H9 (cell line): ENCODE measurements at regions not wholly inside any gene's neighbourhood (a gene's known extent, or its start where the extent isn't known, plus 50 kb on each side); places are given as distances from the start of the nearest gene placed in this dataset.

Experiments used
- DNase-seq: peaks from one replicate; pipeline ENCODE4 v3.0.0-alpha.2; 2017
- H2AFZ ChIP-seq: one replicate; pipeline ENCODE4 v1.6.1; 2013; ENCODE audit warnings: mild to moderate bottlenecking, low read length, control low read depth, moderate library complexity
- H2AK5ac ChIP-seq: 2 replicates; pipeline ENCODE4 v1.6.1; 2013; ENCODE audit warnings: low read length, control low read depth, mixed read lengths; ENCODE audit not compliant: insufficient read length
- H2BK120ac ChIP-seq: one replicate; pipeline ENCODE4 v1.6.1; 2013; ENCODE audit warnings: low read depth, mild to moderate bottlenecking, low read length, control low read depth, inconsistent platforms; ENCODE audit not compliant: poor library complexity, severe bottlenecking
- H2BK12ac ChIP-seq: 2 replicates; pipeline ENCODE4 v1.6.1; 2013; ENCODE audit warnings: low read length, control low read depth, mixed read lengths, low read depth; ENCODE audit not compliant: insufficient read length
- H2BK15ac ChIP-seq: 2 replicates; pipeline ENCODE4 v1.6.1; 2013; ENCODE audit warnings: low read depth, low read length, control low read depth
- H2BK20ac ChIP-seq: one replicate; pipeline ENCODE4 v1.6.1; 2013; ENCODE audit warnings: low read depth, mild to moderate bottlenecking, low read length, control low read depth, inconsistent platforms; ENCODE audit not compliant: poor library complexity, severe bottlenecking
- H2BK5ac ChIP-seq: 2 replicates; pipeline ENCODE4 v1.6.1; 2013; ENCODE audit warnings: low read length, control low read depth, mixed read lengths; ENCODE audit not compliant: insufficient read length
- H3K14ac ChIP-seq: 2 replicates; pipeline ENCODE4 v1.6.1; 2013; ENCODE audit warnings: low read length, control low read depth; ENCODE audit not compliant: insufficient read depth
- H3K18ac ChIP-seq: 2 replicates; pipeline ENCODE4 v1.6.1; 2013; ENCODE audit warnings: low read depth, mild to moderate bottlenecking, mixed read lengths, low read length, control low read depth; ENCODE audit not compliant: insufficient read length
- H3K23ac ChIP-seq: 2 replicates; pipeline ENCODE4 v1.6.1; 2013; ENCODE audit warnings: low read length, control low read depth, mixed read lengths, low read depth; ENCODE audit not compliant: insufficient read length
- H3K23me2 ChIP-seq: 2 replicates; pipeline ENCODE4 v1.6.1; 2013; ENCODE audit warnings: low read depth, mild to moderate bottlenecking, mixed read lengths, low read length, control low read depth; ENCODE audit not compliant: insufficient read length, poor library complexity, severe bottlenecking
- H3K27ac ChIP-seq: 2 replicates; pipeline ENCODE4 v1.5.1; 2013; ENCODE audit warnings: low read length, control low read depth, mixed read lengths, low read depth; ENCODE audit not compliant: insufficient read length
- H3K27me3 ChIP-seq: 2 replicates; pipeline ENCODE4 v1.6.1; 2013; ENCODE audit warnings: low read length, control low read depth, inconsistent platforms; ENCODE audit not compliant: insufficient read depth
- H3K4ac ChIP-seq: 2 replicates; pipeline ENCODE4 v1.6.1; 2013; ENCODE audit warnings: low read depth, mild to moderate bottlenecking, control low read depth, inconsistent platforms, low read length, moderate library complexity
- H3K4me1 ChIP-seq: 2 replicates; pipeline ENCODE4 v1.6.1; 2013; ENCODE audit warnings: low read length, control low read depth, inconsistent platforms; ENCODE audit not compliant: insufficient read depth
- H3K4me2 ChIP-seq: 2 replicates; pipeline ENCODE4 v1.6.1; 2013; ENCODE audit warnings: low read length, control low read depth, mixed read lengths; ENCODE audit not compliant: insufficient read length, insufficient read depth
- H3K56ac ChIP-seq: 2 replicates; pipeline ENCODE4 v1.6.1; 2013; ENCODE audit warnings: low read depth, mild to moderate bottlenecking, mixed read lengths, low read length, control low read depth; ENCODE audit not compliant: insufficient read length
- H3K79me1 ChIP-seq: 2 replicates; pipeline ENCODE4 v1.6.1; 2013; ENCODE audit warnings: low read depth, mild to moderate bottlenecking, moderate library complexity, low read length, control low read depth, inconsistent platforms; ENCODE audit not compliant: insufficient read depth, poor library complexity, severe bottlenecking
- H3K79me2 ChIP-seq: 2 replicates; pipeline ENCODE4 v1.6.1; 2013; ENCODE audit warnings: low read length, control low read depth, inconsistent platforms; ENCODE audit not compliant: insufficient read depth
- H3K9ac ChIP-seq: 2 replicates; pipeline ENCODE4 v1.6.1; 2013; ENCODE audit warnings: low read length, control low read depth, mixed read lengths; ENCODE audit not compliant: insufficient read length; ENCODE audit errors: extremely low read depth
- H3K9me3 ChIP-seq: one replicate; pipeline ENCODE4 v1.6.1; 2013; ENCODE audit warnings: low read depth, low read length, inconsistent platforms; ENCODE audit not compliant: control insufficient read depth
- H3T11ph ChIP-seq: one replicate; pipeline ENCODE4 v1.6.1; 2013; ENCODE audit warnings: mild to moderate bottlenecking, low read length, control low read depth, inconsistent platforms
- H4K20me1 ChIP-seq: one replicate; pipeline ENCODE4 v1.6.1; 2013; ENCODE audit not compliant: control insufficient read depth, insufficient read length, insufficient read depth
- H4K5ac ChIP-seq: 2 replicates; pipeline ENCODE4 v1.6.1; 2013; ENCODE audit warnings: low read depth, mild to moderate bottlenecking, mixed read lengths, low read length, control low read depth; ENCODE audit not compliant: insufficient read length
- H4K8ac ChIP-seq: replicated peaks from 2 replicates; pipeline ENCODE4 v1.6.1; 2013; ENCODE audit warnings: low read length, control low read depth, mixed read lengths, low read depth; ENCODE audit not compliant: insufficient read length
- H4K91ac ChIP-seq: 2 replicates; pipeline ENCODE4 v1.6.1; 2013; ENCODE audit warnings: low read depth, mild to moderate bottlenecking, moderate library complexity, mixed read lengths, low read length, control low read depth; ENCODE audit not compliant: insufficient read length
- H3K27ac Mint-ChIP-seq, 3 experiments: 2 replicates in 2 of 3; 3 replicates in 1 of 3; pipeline ENCODE4 v1.8.0; 2020 to 2021; ENCODE audit warnings: mixed read lengths in 3 of 3, mild to moderate bottlenecking in 1 of 3, moderate library complexity in 1 of 3
- H3K27me3 Mint-ChIP-seq: 2 replicates; pipeline ENCODE4 v1.8.0; 2021; ENCODE audit warnings: low read depth, mild to moderate bottlenecking, moderate library complexity, mixed read lengths
- H3K36me3 Mint-ChIP-seq, 3 experiments: 2 replicates in 2 of 3; 3 replicates in 1 of 3; pipeline ENCODE4 v1.8.0; 2020 to 2021; ENCODE audit warnings: low read depth in 3 of 3, mixed read lengths in 3 of 3; ENCODE audit not compliant: insufficient read depth in 1 of 3
- H3K4me1 Mint-ChIP-seq, 2 experiments: 2 replicates each; pipeline ENCODE4 v1.8.0; 2020; ENCODE audit warnings: mixed read lengths in 2 of 2
- H3K4me3 Mint-ChIP-seq, 2 experiments: 2 replicates in 1 of 2; 3 replicates in 1 of 2; pipeline ENCODE4 v1.8.0; 2020 to 2021; ENCODE audit warnings: mild to moderate bottlenecking in 2 of 2, mixed read lengths in 2 of 2, moderate library complexity in 1 of 2
- H3K9me3 Mint-ChIP-seq, 2 experiments: 2 replicates in 1 of 2; 3 replicates in 1 of 2; pipeline ENCODE4 v1.8.0; 2020; ENCODE audit warnings: mild to moderate bottlenecking in 2 of 2, mixed read lengths in 2 of 2, moderate library complexity in 1 of 2
- WGBS: extraction: QIAGEN DNeasy Blood & Tissue Kit; methylation state at CpG from one replicate; pipeline ENCODE4 v1.1.7; 2013; ENCODE audit warnings: missing lambda C conversion rate, low lambda C conversion rate, mixed read lengths; ENCODE audit not compliant: insufficient read length; ENCODE audit errors: extremely low coverage; 5-methylcytosine and 5-hydroxymethylcytosine counted together
- TF ChIP-seq, protein P1 (sequence below): fragments of 200-600 bp; sonication (generic); conservative IDR thresholded peaks from 3 replicates; pipeline ENCODE4 v1.8.0; 2021; ENCODE audit warnings: antibody characterized with exemption, mild to moderate bottlenecking

DNA sequence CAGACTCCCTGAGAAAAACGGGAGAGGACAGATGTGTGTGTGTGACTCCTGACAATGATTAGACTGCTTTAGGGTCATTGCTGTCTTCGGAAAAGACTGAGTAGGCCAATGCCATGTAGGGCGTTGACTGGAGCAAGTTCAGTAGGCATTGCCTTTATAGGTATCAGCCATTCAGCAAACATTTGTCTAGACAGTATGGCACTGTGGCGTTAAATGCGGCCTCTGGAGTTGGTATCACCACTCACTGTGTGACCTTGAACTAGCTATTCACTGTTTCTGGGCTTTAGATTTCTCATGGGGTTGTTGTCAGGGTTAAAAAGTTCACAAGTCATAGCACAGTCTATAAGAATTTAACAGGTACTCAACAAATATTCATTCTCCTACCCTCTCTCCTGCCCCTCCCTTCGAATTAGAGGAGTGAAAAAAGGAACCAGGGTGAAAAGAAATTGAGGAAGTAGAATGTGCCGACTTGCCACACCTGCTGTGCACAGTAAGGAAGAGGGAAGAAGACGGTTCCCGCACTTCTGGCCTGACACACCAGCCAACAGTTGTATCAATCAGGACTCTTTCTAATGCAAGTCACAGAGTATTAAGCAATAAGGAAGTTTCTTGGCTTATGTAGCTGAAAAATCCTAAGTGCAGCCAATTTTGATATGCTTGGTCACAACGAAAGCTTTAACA lies 83.2 kb upstream of the PLAC8 start:
- H4K91ac ChIP-seq = no peak overlapping the region
- no CpG with 5 or more reads among the region's 10 CpGs for WGBS
- no peak overlapping the region for H3K4ac ChIP-seq
- H2AK5ac ChIP-seq = no peak overlapping the region
- TF ChIP-seq, protein P1, sequence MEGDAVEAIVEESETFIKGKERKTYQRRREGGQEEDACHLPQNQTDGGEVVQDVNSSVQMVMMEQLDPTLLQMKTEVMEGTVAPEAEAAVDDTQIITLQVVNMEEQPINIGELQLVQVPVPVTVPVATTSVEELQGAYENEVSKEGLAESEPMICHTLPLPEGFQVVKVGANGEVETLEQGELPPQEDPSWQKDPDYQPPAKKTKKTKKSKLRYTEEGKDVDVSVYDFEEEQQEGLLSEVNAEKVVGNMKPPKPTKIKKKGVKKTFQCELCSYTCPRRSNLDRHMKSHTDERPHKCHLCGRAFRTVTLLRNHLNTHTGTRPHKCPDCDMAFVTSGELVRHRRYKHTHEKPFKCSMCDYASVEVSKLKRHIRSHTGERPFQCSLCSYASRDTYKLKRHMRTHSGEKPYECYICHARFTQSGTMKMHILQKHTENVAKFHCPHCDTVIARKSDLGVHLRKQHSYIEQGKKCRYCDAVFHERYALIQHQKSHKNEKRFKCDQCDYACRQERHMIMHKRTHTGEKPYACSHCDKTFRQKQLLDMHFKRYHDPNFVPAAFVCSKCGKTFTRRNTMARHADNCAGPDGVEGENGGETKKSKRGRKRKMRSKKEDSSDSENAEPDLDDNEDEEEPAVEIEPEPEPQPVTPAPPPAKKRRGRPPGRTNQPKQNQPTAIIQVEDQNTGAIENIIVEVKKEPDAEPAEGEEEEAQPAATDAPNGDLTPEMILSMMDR = no peak
- H3K14ac ChIP-seq = no peak overlapping the region
- Mint-ChIP-seq H3K27me3 (peaks cover 1% of the 10 kb centered on the region), H3K27ac (peak overlapping the region in 1 of 3 experiments; percentile 73; a peak in 1 of 7 replicates), H3K36me3 (no peaks in the 10 kb centered on the region), H3K4me1 (peaks cover 2 to 7% of the 10 kb centered on the region in 2 experiments), H3K4me3 (no peak overlapping the region), H3K9me3 (peaks cover 0 to 3% of the 10 kb centered on the region in 2 experiments; a peak in 1 of 5 replicates)
- H2BK15ac ChIP-seq = no peak overlapping the region
- no peak overlapping the region for H2BK120ac ChIP-seq
- no peaks in the 10 kb centered on the region for H3K23me2 ChIP-seq
- H3K56ac ChIP-seq = no peak overlapping the region
- no peak overlapping the region for H4K5ac ChIP-seq
- H3K23ac ChIP-seq = no peak overlapping the region
- no peak overlapping the region for H2BK20ac ChIP-seq
- no peak overlapping the region for H3K18ac ChIP-seq
- no peak overlapping the region for H2AFZ ChIP-seq
- no peaks in the 10 kb centered on the region for H3K9me3 ChIP-seq
- no peaks in the 10 kb centered on the region for H4K20me1 ChIP-seq
- H3K79me1 ChIP-seq = no peaks in the 10 kb centered on the region
- H4K8ac ChIP-seq = no peak overlapping the region
- H3T11ph ChIP-seq = no peak overlapping the region
- no peak overlapping the region for H3K4me2 ChIP-seq
- no peaks in the 10 kb centered on the region for H3K79me2 ChIP-seq
- H3K4me1 ChIP-seq = peaks cover 2% of the 10 kb centered on the region; the same call in 1 of the 2 replicates
- no peak overlapping the region for H2BK5ac ChIP-seq
- H2BK12ac ChIP-seq = no peak overlapping the region
- no peak overlapping the region for H3K27ac ChIP-seq
- no peak for DNase-seq
- no peak overlapping the region for H3K9ac ChIP-seq
- no peaks in the 10 kb centered on the region for H3K27me3 ChIP-seq
